GM20000 (cell line): ENCODE measurements at regions not wholly inside any gene's neighbourhood (a gene's known extent, or its start where the extent isn't known, plus 50 kb on each side); places are given as distances from the start of the nearest gene placed in this dataset.

Experiments
- DNase-seq: peaks from one replicate; pipeline ENCODE4 v3.0.0; 2012; ENCODE audit warnings: low spot score
- TF ChIP-seq, protein P1 (sequence below): IDR thresholded peaks from 2 replicates; pipeline ENCODE4 v1.5.1; 2012; ENCODE audit warnings: mild to moderate bottlenecking, control low read depth; ENCODE audit errors: extremely low read depth, missing control alignments

DNA sequence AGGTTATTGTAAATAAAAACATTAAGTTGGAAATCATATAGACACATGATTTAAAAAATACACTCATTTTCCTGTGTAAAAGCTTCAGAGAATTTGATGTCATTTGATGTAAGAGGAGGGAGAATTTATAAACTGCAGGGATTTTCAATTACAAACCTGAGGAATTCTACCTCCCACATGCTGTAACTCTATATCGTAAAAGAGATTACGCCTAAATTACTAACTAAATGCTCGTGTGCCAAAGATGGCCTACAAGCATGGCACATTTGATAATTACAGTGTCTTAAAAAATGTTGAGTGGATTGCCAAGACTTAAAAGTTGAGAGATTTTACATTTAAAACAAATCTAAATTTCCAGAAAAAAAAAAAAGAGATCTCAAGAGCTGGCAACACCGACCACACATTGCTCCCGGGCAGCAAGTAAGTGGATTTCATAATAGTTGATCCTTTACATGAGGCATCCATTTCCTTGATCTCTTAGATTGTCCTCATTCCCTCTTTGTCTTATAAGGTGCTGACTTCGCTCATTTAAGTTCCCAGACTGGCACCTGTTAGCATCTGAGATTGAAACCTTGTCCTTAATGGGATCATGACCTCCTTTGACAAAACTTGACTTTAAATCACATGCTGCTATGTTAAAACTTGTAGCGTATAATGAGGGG lies 840.3 kb upstream of the ZEB2 start:
- TF ChIP-seq, protein P1, sequence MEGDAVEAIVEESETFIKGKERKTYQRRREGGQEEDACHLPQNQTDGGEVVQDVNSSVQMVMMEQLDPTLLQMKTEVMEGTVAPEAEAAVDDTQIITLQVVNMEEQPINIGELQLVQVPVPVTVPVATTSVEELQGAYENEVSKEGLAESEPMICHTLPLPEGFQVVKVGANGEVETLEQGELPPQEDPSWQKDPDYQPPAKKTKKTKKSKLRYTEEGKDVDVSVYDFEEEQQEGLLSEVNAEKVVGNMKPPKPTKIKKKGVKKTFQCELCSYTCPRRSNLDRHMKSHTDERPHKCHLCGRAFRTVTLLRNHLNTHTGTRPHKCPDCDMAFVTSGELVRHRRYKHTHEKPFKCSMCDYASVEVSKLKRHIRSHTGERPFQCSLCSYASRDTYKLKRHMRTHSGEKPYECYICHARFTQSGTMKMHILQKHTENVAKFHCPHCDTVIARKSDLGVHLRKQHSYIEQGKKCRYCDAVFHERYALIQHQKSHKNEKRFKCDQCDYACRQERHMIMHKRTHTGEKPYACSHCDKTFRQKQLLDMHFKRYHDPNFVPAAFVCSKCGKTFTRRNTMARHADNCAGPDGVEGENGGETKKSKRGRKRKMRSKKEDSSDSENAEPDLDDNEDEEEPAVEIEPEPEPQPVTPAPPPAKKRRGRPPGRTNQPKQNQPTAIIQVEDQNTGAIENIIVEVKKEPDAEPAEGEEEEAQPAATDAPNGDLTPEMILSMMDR: no peak

DNA sequence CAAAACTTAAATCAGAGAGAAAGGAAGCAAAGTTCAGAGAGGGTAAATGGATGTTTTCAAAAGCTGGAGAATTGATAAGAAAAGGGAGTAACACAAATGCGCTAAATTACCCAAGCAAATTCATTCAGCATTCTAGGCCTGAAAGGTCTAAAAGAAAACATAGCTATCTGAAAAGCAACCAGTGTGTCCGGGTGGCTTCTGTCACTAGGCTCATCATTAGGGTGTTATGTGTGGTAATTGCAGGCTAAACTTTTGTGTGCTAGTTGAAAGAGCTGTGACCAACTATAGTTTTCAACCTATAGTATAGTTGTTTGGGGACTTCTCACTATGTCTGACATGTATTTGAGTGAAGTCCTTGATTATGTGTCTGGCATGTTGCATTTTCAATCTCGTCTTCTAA lies 839.6 kb upstream of the ZEB2 start:
- TF ChIP-seq, protein P1: no peak
- DNase-seq: no peak

More for the DNA sequence above, 840.3 kb upstream of the ZEB2 start:
- no peak for DNase-seq

DNA sequence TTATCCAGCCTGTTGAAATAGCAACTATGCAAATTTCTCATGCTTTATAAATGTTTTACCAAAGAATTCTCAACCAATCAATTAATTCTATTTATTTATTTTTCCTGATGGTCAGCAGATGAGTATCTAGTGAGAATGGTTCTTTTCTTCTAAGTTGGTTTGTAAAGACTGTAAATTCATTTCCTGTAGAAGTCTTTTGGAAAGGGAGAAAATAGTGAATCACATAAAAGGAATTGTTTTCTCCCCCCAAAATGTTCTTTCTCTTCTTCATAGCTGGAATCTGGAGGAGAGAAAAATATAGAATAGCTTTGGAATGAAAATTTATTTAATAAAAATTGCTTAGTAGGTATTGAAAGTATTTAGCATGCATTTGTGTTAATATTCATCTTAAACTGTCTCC lies 836.1 kb upstream of the ZEB2 start:
- DNase-seq: no peak
- TF ChIP-seq, protein P1: no peak

DNA sequence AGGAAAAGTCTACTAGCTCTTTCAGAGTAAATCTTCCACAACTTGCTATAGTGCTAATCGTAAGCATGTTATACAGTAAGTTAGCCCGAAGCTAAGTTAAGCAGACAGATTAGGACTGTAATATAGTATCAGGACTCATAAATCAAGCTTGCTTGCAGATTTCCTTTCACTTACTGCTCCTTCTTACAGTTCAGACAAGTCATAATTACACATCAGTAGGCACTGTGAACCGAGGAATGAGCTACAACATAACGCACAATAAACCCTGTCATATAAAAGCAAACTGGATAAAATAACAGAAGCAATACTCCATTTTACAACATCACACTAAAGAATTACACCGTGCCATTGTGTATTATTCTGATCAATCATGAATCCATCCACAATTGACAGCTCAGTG lies 832.6 kb upstream of the ZEB2 start:
- TF ChIP-seq, protein P1: no peak
- no peak for DNase-seq

DNA sequence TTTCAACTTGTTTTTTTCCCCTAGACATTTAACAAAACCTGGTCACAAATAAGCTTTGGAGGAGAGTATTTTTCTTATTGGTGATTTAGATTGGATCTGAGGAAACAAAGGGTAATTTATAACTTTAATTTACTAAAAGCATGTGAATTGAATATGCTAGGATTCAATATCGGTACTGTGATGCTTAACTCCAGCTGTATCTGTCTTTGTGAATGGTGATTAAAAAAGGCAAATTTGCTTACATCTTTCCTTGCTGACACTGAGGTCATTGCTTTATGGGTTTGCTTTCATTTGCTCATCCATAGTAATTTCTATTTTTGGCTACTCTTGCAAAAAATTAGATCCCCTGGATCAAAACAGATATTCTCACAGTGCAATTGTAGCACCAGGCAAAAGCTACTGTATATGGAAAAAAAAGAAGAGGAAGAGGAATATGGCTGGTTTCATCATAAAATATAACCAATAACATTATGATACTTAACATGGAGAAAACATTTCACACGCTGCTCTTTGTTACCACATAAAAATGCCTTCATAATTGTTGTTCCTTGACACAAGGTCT lies 832.0 kb upstream of the ZEB2 start:
- TF ChIP-seq, protein P1: no peak

DNA sequence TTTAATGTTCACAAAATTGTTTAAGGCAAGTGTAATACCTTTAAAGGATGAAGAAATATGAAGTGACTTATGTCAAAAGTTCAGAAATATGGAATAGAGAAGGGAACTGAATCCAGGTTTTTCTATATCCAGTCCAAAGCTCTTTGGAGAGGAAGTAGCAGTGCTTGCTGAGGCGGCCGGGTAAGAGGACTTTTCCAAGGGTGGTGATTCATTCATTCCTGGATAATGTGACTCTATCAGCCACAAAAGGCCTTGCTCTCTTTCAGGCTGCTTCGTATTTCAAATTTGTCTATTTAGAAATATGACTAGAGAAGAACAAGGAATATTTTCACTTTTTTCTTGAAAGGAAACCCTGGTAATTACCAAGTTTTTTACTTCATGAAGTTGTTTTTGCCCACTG lies 830.1 kb upstream of the ZEB2 start:
- no peak for DNase-seq

More for the DNA sequence above, 832.0 kb upstream of the ZEB2 start:
- DNase-seq: no peak

DNA sequence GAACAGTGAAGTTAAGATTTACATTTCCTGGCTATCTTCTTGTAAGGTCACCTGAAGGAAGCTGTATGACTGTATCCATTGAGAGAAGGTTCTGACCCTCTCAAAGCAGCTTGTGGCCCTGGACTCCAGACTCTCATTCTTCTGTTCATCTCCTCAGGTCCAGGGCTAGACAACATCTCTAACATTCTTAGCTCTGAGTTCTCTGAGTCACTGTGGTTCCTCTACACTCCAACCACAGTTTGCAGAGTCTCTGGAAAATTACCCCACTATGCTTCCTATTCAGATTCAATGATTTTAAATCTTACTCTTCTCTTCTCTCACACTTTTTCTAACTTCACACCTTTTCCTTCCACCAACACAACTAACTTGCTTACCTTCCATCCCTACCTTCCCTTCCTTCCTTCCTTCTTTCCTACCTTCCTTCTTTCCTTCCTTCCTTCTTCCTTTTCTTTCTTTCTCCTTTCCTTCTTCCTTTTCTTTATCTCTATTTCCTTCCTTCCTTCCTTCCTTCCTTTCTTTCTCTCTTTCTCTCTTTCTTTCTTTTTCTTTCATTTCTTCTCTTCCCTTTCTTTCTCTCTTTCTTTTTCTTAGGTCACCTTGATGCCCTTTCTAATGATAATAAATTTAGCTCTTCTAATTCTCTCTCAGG lies 824.3 kb upstream of the ZEB2 start:
- TF ChIP-seq, protein P1: no peak
- DNase-seq: no peak

More for the DNA sequence above, 830.1 kb upstream of the ZEB2 start:
- TF ChIP-seq, protein P1: no peak
